Left colon (tissue), 2 donors: ENCODE measurements at regions not wholly inside any gene's neighbourhood (a gene's known extent, or its start where the extent isn't known, plus 50 kb on each side); places are given as distances from the start of the nearest gene placed in this dataset.

Source experiments
- ATAC-seq: fragments of 200-7000 bp; cut with Tn5 transposase; one replicate; pipeline ENCODE4 v1.9.1; 2020; ENCODE audit warnings: mild to moderate bottlenecking, moderate library complexity
- DNase-seq, 2 donors: peaks; one replicate each; pipeline ENCODE4 v3.0.0-alpha.2; 2020
- intact Hi-C, 2 donors: fragments of 100-400 bp; cut with DNase I in 1 of 2; cut with micrococcal nuclease in 1 of 2; formaldehyde crosslinking; loops; one replicate each; pipeline versions ENCODE4 v1.11.2 to v1.14.0; 2022; cut with DNase I, micrococcal nuclease
- donor health status: DM: no; HTN: no; CAD: no.
- donor health status: DM: yes; HTN: yes; CAD: no.

- intact Hi-C loops: no loop called here
Observed at GRCh38 chr9:88077071-88077617, 61.1 kb downstream of the SPATA31C2 start.

DNA sequence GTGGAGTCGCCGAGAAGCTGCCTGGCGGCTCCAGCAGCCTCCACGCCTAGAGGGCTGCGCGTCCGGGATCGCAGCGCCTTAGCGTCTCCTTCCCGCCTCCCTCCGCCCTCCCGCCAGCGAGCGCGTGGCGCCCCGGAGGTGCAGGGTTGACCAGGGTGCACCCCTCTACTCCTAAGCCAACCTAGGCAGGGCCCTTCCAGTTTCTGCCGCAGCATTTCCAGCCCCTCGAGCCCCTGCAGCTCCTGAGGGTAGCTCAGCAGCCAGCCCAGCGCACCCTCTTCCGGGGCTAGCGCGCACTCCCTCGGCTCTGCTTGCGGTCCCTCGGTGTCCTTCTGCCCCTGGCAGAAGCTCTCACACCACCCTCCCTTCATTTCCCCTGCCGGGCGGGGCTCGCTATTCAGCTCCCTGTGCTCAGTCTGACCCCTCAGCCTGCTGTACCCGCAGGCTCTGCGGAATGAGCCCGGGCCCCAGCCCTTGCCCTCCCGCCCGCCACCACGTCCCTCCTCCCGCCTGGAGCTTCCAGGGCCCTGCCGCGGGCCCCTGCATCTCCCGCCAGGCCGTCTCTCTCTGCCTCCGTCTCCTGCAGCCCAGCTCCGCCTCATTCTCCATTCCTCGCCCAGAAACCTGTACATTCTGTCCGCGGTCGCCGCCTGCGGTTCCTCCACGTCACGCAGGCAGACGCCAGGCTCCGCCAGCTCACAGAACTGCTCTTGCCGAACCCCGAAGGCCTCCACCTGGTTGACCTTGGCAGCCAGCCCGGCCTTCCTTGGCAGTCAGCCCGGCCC, 61.8 kb downstream of the SPATA31C2 start:
- DNase-seq: peak; percentile 89 to 90
- peak; percentile 92 for ATAC-seq
- intact Hi-C loops: no loop called here

More at GRCh38 chr9:88077071-88077617, 61.1 kb downstream of the SPATA31C2 start:
- DNase-seq (no peak), ATAC-seq (no peak)

DNA sequence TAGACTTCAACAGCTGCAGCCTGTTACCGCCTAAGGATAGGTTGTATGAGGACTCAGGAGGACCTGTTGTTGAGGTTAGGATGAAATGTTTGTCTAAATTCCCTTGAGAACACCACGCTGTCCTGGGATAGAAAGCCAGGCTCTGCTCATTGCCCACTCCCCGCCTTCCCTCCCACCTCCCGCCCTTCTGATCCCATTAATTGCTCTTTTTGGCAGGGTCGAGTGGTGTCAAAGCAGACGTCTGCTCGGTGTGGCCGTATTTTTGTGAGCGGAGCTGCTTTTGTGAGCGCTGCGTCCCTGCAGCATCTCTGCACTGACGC, 62.3 kb downstream of the SPATA31C2 start:
- ATAC-seq: peak; percentile 4
- DNase-seq: no peak
- intact Hi-C loops: no loop called here

DNA sequence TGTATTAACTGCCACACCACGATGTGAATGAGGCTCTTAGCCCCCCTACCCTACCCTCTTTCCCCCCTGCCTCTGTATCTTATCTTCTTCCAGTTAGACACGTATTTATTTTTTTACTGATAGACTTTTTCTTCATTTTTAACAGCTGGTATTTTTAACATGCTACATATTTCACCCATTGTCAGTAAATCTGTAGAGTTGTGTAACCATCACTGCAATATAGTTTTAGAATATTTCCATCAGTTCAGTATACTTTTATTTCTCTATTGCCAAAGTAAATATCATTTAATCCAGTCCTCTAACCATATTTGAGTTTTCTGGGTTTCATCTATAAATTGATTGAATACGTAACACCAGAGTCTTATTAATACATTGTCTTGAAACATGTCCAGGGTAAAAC, 62.8 kb downstream of the SPATA31C2 start:
- intact Hi-C loops: no loop called here
- no peak for ATAC-seq
- no peak for DNase-seq

DNA sequence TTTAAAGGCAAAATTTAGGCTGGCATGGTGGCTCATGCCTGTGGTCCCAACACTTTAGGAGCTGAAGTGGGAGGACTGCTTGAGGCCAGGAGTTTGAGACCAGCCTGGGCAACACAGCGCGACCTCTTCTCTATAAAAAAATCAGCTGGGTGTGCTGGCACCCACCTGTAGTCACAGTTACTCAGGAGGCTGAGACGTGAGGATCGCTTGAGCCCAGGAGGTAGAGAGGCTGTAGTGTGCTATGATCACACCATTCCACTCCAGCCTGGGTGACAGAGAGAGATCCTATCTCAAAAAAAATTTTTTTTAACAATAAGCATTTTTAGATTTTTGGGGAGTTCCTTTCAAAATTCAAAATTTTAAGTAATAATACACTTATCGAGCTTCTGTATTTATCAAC, 63.3 kb downstream of the SPATA31C2 start:
- DNase-seq: no peak
- intact Hi-C loops: no loop called here

GRCh38 chr9:88072831-88073375, 65.4 kb downstream of the SPATA31C2 start:
- ATAC-seq (no peak), DNase-seq (no peak)
- intact Hi-C loops: no loop called here

More for the DNA sequence above, 63.3 kb downstream of the SPATA31C2 start:
- ATAC-seq: no peak

DNA sequence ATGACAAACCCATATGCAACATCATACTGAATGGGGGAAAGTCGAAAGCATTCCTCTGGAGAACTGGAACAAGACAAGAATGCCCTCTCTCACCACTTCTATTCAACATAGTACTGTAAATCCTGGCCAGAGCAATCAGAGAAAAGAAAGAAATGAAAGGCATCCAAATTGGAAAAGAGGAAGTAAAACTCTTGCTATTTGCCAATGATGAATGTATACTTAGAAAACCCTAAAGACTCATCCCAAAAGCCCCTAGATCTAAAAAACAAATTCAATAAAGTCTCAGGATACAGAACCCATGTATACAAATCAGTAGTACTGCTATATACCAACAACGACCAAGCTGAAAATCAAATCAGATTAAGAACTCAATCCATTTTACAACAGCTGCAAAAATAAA, 66.9 kb downstream of the SPATA31C2 start:
- intact Hi-C loops: no loop called here
- no peak for ATAC-seq
- no peak for DNase-seq

GRCh38 chr9:88065619-88066018, 72.7 kb downstream of the SPATA31C2 start:
- no peak for DNase-seq
- intact Hi-C loops: no loop called here
- ATAC-seq: peak; percentile 45

DNA sequence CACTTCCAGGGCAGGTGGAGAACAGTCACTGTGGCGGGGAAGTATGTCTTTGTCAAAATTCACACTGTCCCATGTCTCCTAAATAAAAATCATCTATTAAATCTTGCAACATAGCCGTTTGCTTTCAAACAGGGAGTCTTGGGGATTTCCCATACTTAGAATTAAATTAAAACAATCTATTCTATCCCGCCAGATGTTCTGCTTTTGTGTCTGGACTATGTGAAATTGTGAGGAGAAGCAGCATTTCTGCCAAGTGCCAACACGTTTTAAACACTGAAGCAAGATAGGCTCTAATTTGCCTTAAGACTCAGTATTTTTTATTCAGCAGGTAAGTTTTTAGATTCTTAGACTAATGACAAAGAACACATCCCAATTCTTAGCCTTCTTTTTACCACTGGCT, 73.7 kb downstream of the SPATA31C2 start:
- no peak for DNase-seq
- intact Hi-C loops: no loop called here
- ATAC-seq: no peak

- DNase-seq (no peak), ATAC-seq (no peak)
- intact Hi-C loops: no loop called here
Observed at GRCh38 chr9:88060746-88061145, 77.5 kb downstream of the SPATA31C2 start.

DNA sequence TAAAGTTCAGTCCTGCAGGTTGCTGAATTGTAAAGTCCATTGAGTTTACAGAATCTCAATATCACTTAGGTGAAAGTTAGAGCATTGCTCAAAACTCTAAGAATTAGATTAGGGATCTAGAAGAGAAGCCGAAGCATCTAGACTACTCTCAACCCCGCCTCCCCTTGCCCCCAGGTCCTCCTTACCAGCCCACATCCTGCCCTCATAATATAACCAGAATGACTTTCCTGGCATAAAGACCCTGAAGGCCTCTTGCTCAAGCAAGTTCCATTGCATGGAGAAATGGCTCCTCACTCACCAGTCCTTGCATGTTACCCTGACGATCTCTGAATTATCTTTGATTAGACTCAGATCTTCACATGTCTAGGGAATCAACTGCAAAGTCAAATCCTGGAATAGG, 78.8 kb downstream of the SPATA31C2 start:
- no peak for ATAC-seq
- intact Hi-C loops: no loop called here
- DNase-seq: no peak

GRCh38 chr9:88056876-88057275, 81.4 kb downstream of the SPATA31C2 start:
- ATAC-seq (no peak), DNase-seq (no peak)
- intact Hi-C loops: no loop called here

GRCh38 chr9:88053856-88054501, 79.6 kb upstream of the CDK20 start:
- ATAC-seq (no peak), DNase-seq (no peak)
- intact Hi-C loops: no loop called here

DNA sequence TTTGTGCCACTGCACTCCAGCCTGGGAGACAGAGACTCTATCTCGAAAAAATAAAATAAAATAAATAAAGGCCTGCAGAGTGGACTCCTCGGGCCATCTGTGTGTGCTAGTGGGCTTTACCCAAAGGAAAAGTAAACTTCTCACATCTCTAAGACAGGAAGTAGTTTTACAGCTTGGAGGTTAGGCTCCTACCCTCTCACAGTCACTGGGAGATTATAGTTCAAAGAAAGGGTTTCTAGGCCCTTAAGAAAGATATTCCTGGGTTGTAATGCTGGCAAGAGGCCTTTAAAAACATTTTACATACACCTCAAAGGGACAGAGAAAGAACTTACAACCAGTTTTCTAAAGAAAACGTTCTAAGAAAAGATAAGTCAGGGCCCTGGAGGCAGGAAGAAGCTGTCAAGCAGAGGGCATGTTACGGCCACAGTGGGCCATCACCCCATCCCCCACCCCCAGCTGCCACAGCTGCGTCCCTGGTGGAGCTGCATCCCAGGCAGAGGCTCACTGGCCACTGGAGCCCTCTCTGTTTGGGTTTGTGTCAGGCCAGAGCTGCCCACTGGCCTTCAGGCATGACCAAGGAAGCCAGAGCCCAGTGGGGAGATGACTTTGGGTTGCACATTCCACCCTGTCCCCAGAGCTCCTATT, 78.1 kb upstream of the CDK20 start:
- ATAC-seq (no peak), DNase-seq (no peak)
- intact Hi-C loops: no loop called here

DNA sequence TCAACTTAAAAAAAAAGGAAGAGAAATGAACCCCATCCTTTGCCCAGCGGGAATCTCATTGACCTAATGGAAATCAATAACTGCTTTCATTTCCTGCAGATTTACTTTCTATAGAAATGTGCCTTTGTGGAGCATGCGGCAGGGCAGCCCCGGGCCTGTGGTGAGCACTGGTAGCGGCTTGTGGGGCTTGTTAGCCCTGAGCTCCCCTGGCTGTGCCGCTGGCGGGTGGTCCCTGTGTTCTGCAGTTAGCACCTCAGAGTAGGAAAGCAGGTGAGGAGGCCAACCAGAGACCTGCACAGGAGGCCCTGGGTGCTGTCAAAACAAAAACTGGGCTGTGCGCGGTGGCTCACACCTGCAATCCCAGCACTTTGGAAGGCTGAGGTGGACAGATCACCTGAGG, 76.8 kb upstream of the CDK20 start:
- intact Hi-C loops: no loop called here
- ATAC-seq (no peak), DNase-seq (no peak)

GRCh38 chr9:88049677-88050307, 75.5 kb upstream of the CDK20 start:
- no peak for ATAC-seq
- no peak for DNase-seq
- intact Hi-C loops: no loop called here

- DNase-seq: no peak
- intact Hi-C loops: no loop called here
Observed at GRCh38 chr9:88046542-88046941, 72.2 kb upstream of the CDK20 start.

GRCh38 chr9:88045686-88046085, 71.4 kb upstream of the CDK20 start:
- no peak for ATAC-seq
- intact Hi-C loops: no loop called here
- DNase-seq: no peak

More at GRCh38 chr9:88046542-88046941, 72.2 kb upstream of the CDK20 start:
- no peak for ATAC-seq

GRCh38 chr9:88044200-88044599, 69.9 kb upstream of the CDK20 start:
- no peak for ATAC-seq
- DNase-seq: no peak
- intact Hi-C loops: loop anchor here in 1 of 2 donors (5.0 kb wide), 1 partner anchor 367 kb away; no protein-coding TSS in a partner anchor
